SU-DHL-6 (cell line): ENCODE measurements at regions not wholly inside any gene's neighbourhood (a gene's known extent, or its start where the extent isn't known, plus 50 kb on each side); places are given as distances from the start of the nearest gene placed in this dataset.
"Not testable (repeated sequence)": the region's sequence is repeated elsewhere in the genome, so short reads cannot be mapped to it uniquely, and the experiment has no call there.

Experiments used
- H2AFZ ChIP-seq: fragments of 200-600 bp; sonication (generic); 2 replicates; pipeline ENCODE4 v1.6.1; 2014; ENCODE audit warnings: low read depth, mild to moderate bottlenecking, moderate library complexity, mixed read lengths, antibody characterized with exemption, low read length; ENCODE audit not compliant: severe bottlenecking
- H3F3A ChIP-seq: fragments of 200-600 bp; shearing (Covaris generic); 2 replicates; pipeline ENCODE4 v1.6.0; 2016; ENCODE audit warnings: antibody characterized with exemption, mild to moderate bottlenecking; ENCODE audit not compliant: insufficient read depth
- H3K27ac ChIP-seq: fragments of 200-600 bp; sonication (generic); 2 replicates; pipeline ENCODE4 v1.5.1; 2016; ENCODE audit warnings: low read depth, mild to moderate bottlenecking, low read length, moderate library complexity, mixed read lengths
- H3K27me3 ChIP-seq: fragments of 200-600 bp; sonication (generic), shearing (Covaris generic); 2 replicates; pipeline ENCODE4 v1.6.0; 2014; ENCODE audit warnings: mild to moderate bottlenecking, low read length
- H3K36me3 ChIP-seq: fragments of 200-600 bp; sonication (generic); 2 replicates; pipeline ENCODE4 v1.6.1; 2014; ENCODE audit warnings: mild to moderate bottlenecking, low read length, mixed read lengths
- H3K4me2 ChIP-seq: fragments of 300-600, 200-600 bp; shearing (Covaris generic), sonication (generic); 2 replicates; pipeline ENCODE4 v1.6.0; 2014; ENCODE audit warnings: low read length, low read depth, mild to moderate bottlenecking; ENCODE audit not compliant: poor library complexity, severe bottlenecking
- H3K4me3 ChIP-seq: fragments of 200-600 bp; sonication (generic); 2 replicates; pipeline ENCODE4 v1.5.1; 2014; ENCODE audit warnings: antibody characterized with exemption, low read length, mild to moderate bottlenecking, mixed read lengths; ENCODE audit not compliant: insufficient read depth, poor library complexity, severe bottlenecking
- H3K79me2 ChIP-seq: fragments of 200-600 bp; sonication (generic); 2 replicates; pipeline ENCODE4 v1.6.1; 2014; ENCODE audit warnings: mild to moderate bottlenecking, low read length, moderate library complexity; ENCODE audit not compliant: insufficient read depth
- H3K9ac ChIP-seq: fragments of 200-600 bp; sonication (generic); 2 replicates; pipeline ENCODE4 v1.7.0; 2014; ENCODE audit warnings: mild to moderate bottlenecking, low read length
- H3K9me2 ChIP-seq: fragments of 200-600 bp; sonication (generic); replicated peaks from 2 replicates; pipeline ENCODE4 v1.6.1; 2014; ENCODE audit warnings: low read length; ENCODE audit not compliant: insufficient read depth
- H3K9me3 ChIP-seq: fragments of 200-600 bp; sonication (generic); 2 replicates; pipeline ENCODE4 v1.6.1; 2014; ENCODE audit warnings: low read length, mixed read lengths; ENCODE audit not compliant: insufficient read depth
- H4K20me1 ChIP-seq: fragments of 200-600 bp; sonication (generic); 2 replicates; pipeline ENCODE4 v1.6.1; 2014; ENCODE audit warnings: low read depth, mild to moderate bottlenecking, antibody characterized with exemption, low read length, moderate library complexity, mixed read lengths
- CTCF ChIP-seq: fragments of 200-600 bp; sonication (generic); IDR thresholded peaks from one replicate; pipeline ENCODE4 v1.5.1; 2017; ENCODE audit warnings: antibody characterized with exemption, mild to moderate bottlenecking, low read length, moderate library complexity; ENCODE audit not compliant: insufficient read depth, poor library complexity, severe bottlenecking
- EZH2phosphoT487 ChIP-seq: fragments of 200-600 bp; sonication (generic), shearing (Covaris generic); conservative IDR thresholded peaks from 2 replicates; pipeline ENCODE4 v1.6.1; 2018; ENCODE audit warnings: mild to moderate bottlenecking, antibody characterized with exemption, low read length, moderate library complexity, mixed read lengths

- H3F3A ChIP-seq, result 0 out of 2 replicates have a peak, but pooled peaks cover 2% of the 10 kb centered on the region
- H3K27me3 ChIP-seq, result no peaks in the 10 kb centered on the region
- H3K36me3 ChIP-seq, result no peaks in the 10 kb centered on the region
- H3K9me3 ChIP-seq, result no peaks in the 10 kb centered on the region
- H3K79me2 ChIP-seq, result no peaks in the 10 kb centered on the region
- H2AFZ ChIP-seq, result peak overlapping the region; percentile 56
- H3K4me2 ChIP-seq, result peak overlapping the region; percentile 56
- H3K4me3 ChIP-seq, result peak overlapping the region; percentile 36
- peak overlapping the region; percentile 50 for H3K9ac ChIP-seq
- no peaks in the 10 kb centered on the region for H4K20me1 ChIP-seq
- no peak for TF ChIP-seq EZH2phosphoT487
- peak; percentile 54 for TF ChIP-seq CTCF
- H3K27ac ChIP-seq, result peak overlapping the region; percentile 92
- no peaks in the 10 kb centered on the region for H3K9me2 ChIP-seq
These were observed 145.9 kb downstream of the CCDC74A start for GRCh38 chr2:131673400-131674173.

GRCh38 chr2:131674174-131674507, 146.5 kb downstream of the CCDC74A start:
- peak overlapping the region; percentile 23 for H2AFZ ChIP-seq

GRCh38 chr2:131681611-131682121, 154.0 kb downstream of the CCDC74A start:
- H3K4me3 ChIP-seq, result peak overlapping the region; percentile 77
- H3K9me3 ChIP-seq, H3F3A ChIP-seq, H3K36me3 ChIP-seq, H3K27me3 ChIP-seq, H3K27ac ChIP-seq, H4K20me1 ChIP-seq, H3K9me2 ChIP-seq: not testable (repeated sequence)
- H3K9ac ChIP-seq, result peak overlapping the region; percentile 80
- H3K79me2 ChIP-seq, result peaks cover 21% of the 10 kb centered on the region
- H3K4me2 ChIP-seq, result peak overlapping the region; percentile 87
- H2AFZ ChIP-seq, result peak overlapping the region; percentile 91

More at GRCh38 chr2:131674174-131674507, 146.5 kb downstream of the CCDC74A start:
- H3K4me3 ChIP-seq, result no peak overlapping the region
- H3K79me2 ChIP-seq, result no peaks in the 10 kb centered on the region
- no peaks in the 10 kb centered on the region for H3K9me2 ChIP-seq
- peak overlapping the region; percentile 56 for H3K4me2 ChIP-seq
- no peaks in the 10 kb centered on the region for H3K36me3 ChIP-seq
- no peaks in the 10 kb centered on the region for H3K27me3 ChIP-seq
- TF ChIP-seq CTCF (no peak), EZH2phosphoT487 (no peak)
- no peaks in the 10 kb centered on the region for H4K20me1 ChIP-seq
- no peak overlapping the region for H3K9ac ChIP-seq
- 0 out of 2 replicates have a peak, but pooled peaks cover 2% of the 10 kb centered on the region for H3F3A ChIP-seq
- H3K9me3 ChIP-seq, result no peaks in the 10 kb centered on the region
- no peak overlapping the region for H3K27ac ChIP-seq
